HUDEP-2 (cell line): ENCODE measurements at regions not wholly inside any gene's neighbourhood (a gene's known extent, or its start where the extent isn't known, plus 50 kb on each side); places are given as distances from the start of the nearest gene placed in this dataset.
A peak's percentile ranks its signal among the peaks of the same experiment; 100 is the strongest.
"Not testable (repeated sequence)": the region's sequence is repeated elsewhere in the genome, so short reads cannot be mapped to it uniquely, and the experiment has no call there.

Experiments
- DNase-seq, 76 experiments: peaks; one replicate each; lab custom pipeline; 2025; ENCODE audit not compliant: unreplicated experiment in 76 of 76; lab: John Stamatoyannopoulos, UW

GRCh38 chr6:121748376-121748775 is 312.9 kb downstream of the GJA1 start:
- no peak for DNase-seq

GRCh38 chr6:121748850-121749249 is 313.4 kb downstream of the GJA1 start:
- no peak for DNase-seq

GRCh38 chr6:121755485-121755884 is 320.0 kb downstream of the GJA1 start:
- no peak for DNase-seq

- DNase-seq: no peak
Observed at GRCh38 chr6:121756666-121757065, 321.2 kb downstream of the GJA1 start.

GRCh38 chr6:121759370-121759769 is 323.9 kb downstream of the GJA1 start:
- DNase-seq: no peak

- DNase-seq: no peak
Observed at GRCh38 chr6:121760191-121760590, 324.7 kb downstream of the GJA1 start.

DNA sequence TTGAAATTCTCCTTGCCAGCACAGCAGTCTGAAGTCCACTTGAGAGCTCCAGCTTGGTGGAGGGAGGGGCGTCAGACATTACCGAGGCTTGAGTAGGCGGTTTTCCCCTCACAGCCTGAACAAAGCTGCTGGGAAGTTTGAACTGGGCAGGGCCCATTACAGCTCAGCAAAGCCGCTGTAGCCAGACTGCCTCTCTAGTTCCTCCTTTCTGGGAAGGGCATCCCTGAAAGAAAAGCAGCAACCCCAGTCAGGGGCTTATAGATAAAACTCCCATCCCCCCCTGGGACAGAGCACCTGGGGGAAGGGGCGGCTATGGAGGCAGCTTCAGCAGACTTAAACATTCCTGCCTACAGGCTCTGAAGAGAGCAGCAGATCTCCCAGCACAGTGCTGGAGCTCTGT is 325.3 kb downstream of the GJA1 start:
- DNase-seq: no peak

DNA sequence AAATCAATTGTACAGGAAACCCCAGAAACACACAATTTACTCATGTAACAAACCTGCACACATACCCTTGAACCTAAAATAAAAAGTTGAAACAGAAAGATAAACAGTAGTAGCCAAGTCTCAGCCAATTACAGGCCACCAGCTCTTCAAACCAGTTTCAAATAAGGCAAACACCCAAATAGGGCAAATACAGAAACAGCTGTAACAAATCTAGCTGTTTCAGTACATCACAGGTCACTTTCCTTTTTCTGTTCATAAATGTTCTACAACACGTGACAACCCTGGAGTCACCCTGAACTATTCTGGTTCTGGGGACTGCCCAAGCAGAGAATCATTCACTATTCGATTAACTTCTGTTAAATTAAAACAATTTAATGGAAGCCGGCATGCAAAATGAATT is 329.0 kb downstream of the GJA1 start:
- DNase-seq: no peak

GRCh38 chr6:121765060-121765459 is 329.6 kb downstream of the GJA1 start:
- no peak for DNase-seq

- no peak for DNase-seq
Observed at GRCh38 chr6:121767211-121767610, 331.8 kb downstream of the GJA1 start.

DNA sequence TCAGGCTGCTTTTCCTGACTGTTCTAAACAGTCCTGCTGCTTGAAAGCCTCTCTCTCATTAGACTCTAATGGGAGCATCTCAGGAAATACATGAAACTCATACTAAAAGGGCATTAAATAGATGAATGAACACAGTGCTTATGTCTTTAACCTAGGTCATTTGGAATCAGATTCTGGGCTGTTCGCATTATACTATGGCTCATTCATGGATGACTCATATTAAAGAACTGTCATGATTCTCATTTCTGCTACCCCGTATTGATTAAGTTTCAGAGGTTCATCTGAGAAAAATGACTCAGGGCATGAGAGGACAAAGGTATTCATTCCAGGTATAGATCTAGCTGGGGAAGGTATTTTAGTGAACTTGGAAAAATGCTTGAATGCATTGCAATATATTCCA is 335.5 kb downstream of the GJA1 start:
- no peak for DNase-seq

DNA sequence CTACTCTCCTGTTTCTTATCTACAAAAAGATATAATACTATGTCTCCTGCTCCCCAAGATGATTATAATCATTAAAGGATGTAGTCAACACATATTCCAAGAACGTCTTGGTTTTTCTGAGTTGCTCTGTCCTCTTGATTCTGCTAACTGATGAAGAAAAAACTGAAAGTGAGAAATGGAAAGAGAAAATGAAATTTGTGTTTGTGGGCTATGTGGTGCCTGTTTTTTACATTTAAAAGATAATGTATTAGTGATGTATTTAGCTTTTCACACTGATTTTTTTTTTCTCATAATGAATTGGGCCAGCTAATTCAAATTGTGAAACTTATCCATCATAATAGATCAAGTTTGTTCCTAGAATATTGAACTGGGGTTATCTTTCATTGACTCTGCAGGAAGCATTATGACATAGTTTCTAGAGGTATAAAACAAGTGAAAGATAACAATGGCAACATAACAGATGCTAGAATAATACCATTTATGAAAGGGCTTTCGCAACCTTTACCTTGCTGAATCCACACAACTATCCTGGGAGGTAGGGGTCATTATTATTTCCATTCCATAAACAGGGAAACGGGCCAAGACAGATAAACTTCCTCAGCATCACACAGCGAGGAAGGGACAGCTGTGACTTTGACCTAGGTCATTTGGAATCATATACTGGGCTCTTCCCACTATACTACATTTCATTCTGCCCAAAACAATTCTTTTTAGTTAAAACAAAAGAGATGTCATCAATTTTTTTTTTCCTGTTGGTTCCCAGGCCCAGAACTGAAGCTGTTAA is 336.7 kb downstream of the GJA1 start:
- no peak for DNase-seq

DNA sequence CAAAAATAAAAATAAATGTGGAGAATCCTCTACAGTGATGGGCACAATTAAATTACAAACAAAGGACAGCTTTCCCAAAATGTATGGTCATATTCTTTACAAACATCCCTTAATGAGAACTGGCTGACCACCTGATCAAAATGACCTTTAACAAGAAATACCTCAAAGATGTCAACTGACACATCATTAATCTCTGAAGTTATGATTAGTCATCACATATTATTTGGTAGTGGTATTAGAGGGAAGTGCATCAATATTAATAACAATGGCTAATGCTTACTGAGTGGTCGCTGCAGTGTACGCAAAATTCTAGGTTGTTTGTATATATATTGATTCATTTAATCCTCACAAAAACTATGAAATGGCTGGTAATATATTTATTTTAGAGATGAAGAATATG is 340.6 kb downstream of the GJA1 start:
- no peak for DNase-seq

DNA sequence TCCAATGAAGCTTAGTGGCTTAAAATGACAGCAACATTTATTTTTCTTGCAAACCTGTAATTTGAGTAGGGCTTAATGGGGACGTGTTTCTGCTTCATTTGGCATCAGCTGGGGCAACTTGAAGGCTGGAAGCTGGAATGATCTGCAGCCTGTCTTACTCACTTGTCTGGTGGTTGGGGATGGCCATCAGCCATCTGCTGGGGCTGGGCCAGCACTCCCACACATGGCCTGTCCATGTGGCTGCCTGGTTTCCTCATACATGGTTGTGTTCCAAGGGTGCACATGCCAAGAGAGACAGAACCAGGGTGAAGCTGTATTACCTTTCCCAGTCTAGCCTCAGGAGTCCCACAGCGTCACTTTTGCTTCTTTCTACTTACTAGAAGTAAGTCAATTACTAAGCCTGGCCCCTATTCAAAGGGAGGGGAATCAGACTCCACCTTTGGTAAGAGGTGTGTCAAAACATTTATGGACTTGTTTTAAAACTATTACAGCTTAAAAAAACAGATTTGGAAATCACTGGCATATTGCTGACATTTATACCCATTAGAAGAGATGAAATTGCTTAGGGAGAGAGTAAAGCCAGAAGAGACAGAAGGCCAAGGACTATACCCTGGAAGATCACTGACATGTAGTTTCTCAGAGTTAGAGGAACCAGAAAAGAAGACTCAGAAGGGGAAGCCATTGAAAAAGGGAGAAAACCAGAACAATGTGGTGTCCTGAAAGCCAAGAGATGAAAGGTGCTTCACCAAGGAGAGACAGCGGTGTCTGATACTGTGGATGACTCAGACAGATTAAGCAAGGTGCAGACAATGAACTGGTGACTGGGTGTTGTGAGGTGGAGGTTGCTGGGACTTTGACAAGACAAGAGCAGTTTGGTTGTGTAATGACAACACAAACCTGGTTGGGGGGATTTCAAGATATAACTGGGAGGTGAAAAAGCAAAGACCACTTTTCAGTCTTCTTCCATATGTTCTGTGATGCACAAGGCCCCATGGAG is 345.2 kb downstream of the GJA1 start:
- DNase-seq: peak in 6 of 76 experiments; percentile 2 to 34 (median 14)

DNA sequence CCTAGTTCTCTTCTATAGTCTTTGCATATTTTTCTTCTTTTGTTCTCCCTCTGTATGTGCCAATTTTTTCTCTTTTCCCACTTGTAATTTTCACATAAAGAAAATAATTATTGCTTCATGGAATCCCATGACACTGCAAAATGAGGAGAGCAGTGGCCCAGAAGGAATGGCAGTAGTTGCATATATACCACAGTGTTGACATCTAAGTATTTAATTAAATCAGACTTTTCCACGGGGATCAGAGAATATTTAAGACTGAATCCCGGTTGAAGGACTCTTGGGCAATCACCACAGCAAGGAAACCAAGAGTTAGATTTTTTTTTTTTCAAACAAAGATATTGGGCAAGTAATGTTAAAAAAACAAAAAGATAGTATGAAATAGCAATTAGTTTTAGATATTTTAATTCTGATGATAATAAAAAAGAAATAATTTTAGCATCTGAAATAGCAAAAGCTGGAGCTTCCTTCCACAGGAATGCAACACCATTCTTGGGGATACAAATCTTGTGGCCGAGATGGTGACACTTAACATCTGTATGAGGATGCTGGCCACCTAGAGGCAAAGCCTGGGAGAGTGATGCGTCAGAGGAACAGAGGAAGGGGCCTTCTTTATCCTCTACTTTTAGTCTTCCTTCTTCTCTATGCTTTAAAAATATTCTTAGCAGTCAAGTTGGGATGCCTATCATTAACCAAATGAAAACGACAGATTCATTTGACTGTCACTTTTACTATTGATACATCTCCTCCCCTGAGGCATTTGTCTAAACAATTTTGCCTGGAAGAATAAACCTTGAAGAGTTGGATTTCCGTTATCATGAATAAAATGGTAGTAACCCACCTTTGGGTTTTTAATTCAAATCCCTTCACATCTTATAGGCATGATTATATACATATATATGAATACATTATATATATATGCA is 356.2 kb downstream of the GJA1 start:
- no peak for DNase-seq

DNA sequence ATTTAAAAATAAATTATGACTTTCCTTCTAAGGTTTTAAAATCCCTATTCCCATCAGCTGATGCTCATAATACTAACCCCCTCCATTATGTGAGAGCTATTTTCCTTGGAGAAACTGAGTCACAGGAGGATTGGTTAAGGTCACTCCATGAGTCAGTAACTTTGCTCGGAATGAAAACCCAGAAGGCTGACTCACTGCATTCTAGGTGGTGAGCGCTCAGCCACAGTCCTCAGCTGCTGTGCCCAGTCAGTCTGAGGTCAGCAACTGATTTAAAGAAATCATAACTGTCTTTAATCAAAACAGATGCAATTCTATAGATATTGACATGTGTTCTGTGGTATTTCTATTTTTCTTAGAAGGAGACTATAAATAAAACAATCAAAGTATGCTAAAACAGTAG is 359.2 kb downstream of the GJA1 start:
- no peak for DNase-seq

GRCh38 chr6:121797598-121797997 is 362.2 kb downstream of the GJA1 start:
- not testable (repeated sequence) for DNase-seq

- not testable (repeated sequence) for DNase-seq
Observed at GRCh38 chr6:121798126-121798525, 362.7 kb downstream of the GJA1 start.

GRCh38 chr6:121799574-121799973 is 364.1 kb downstream of the GJA1 start:
- no peak for DNase-seq

- DNase-seq: no peak
Observed at GRCh38 chr6:121800047-121800446, 364.6 kb downstream of the GJA1 start.

DNA sequence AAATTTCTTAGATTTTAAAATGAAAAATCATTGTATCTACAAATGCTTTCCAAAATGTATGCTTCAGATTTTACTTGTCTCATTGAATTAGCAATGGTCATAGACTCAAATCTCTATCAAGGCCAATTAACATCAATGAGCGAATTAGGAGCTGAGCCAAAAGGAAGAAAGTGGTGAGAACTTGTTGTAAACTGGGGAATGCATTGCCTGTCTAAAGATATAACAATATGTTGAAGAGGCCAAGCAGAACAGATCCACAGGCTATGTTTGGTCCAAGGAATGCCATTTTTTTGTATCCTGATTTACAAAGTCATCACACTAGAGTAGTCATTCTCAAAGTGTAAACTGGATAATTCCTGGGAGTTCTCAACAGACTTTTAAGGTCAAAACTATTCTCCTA is 370.7 kb downstream of the GJA1 start:
- DNase-seq: no peak
